ENCODE measurements at regions not wholly inside any gene's neighbourhood (a gene's known extent, or its start where the extent isn't known, plus 50 kb on each side); places are given as distances from the start of the nearest gene placed in this dataset.
"Not testable (repeated sequence)": the region's sequence is repeated elsewhere in the genome, so short reads cannot be mapped to it uniquely, and the experiment has no call there.

DNA sequence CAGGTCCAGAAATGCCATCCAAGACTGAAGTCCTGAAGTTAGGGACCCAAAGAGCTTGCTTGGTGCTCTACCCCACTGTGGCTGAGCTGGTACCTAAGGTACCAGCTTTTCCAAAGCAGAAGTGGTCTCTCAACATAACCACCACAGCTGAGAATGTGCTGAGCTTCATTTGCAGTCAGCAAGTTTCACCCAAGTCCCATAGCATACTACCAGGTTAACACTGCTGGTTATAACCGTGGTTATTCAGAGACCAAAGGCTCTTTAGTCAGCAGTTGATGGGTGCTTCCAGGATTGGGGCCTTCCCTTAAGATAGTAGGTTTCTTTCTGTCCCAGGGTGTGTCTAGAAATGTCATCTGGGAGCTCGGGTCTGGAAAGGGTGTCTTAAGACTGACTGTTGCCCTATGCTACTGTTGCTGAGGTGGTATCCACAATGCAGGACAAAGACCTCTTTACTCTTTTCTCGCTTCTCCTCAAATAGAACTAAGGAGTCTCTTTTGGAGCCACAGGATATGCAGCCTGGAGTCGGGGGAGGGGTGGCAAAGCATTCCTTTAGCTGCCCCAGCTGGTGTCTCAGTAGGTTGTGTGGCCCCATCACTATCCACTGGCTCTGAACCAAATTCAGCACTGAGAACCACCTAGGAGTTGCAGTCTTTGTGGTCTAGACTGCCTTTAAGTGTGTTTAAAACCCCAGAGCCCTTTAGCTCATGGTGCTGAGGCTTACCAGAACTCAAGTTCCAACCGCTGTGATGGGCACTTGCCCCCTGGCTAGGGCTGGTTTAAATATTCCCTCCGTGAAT is 354.9 kb upstream of the SEMA3C start:
- Mint-ChIP-seq H3K36me3 (ENCODE audit: low read depth) (no peaks in the 10 kb centered on the region), H3K27me3 (ENCODE audit: low read depth) (no peaks in the 10 kb centered on the region), H3K9me3 (ENCODE audit: insufficient read depth) (no peaks in the 10 kb centered on the region), H3K4me1 (ENCODE audit: low read depth) (no peaks in the 10 kb centered on the region), H3K4me3 (no peak overlapping the region), H3K27ac (no peak overlapping the region)
- POLR2A ChIA-PET, result no interaction called here
- DNase-seq (no peak), ATAC-seq (no peak)
- CTCF ChIA-PET, result no interaction called here

DNA sequence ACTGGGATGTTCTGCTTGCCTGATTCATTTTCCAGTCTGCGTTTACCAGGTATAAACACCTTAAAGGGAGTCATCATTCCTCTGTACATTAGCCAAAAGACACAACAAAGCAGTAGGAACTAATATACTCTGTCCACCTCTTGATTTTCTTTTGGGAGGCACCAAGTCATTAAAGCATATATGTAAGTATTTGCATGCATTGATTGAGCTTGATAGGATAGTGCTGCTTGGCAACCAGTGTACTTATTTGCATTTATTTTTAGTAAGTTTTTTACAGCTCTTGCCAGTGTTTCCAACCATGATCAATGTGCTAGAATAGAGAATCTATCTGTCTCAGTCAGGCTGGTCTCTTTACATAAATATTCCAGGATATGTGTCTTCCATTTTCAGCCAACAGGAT is 353.3 kb upstream of the SEMA3C start:
- ChIA-PET CTCF (no interaction called here), POLR2A (no interaction called here)
- DNase-seq (no peak), ATAC-seq (no peak)
- H3K27me3 Mint-ChIP-seq (ENCODE audit: low read depth), result no peaks in the 10 kb centered on the region
- no peak overlapping the region for H3K27ac Mint-ChIP-seq
- no peak overlapping the region for H3K4me3 Mint-ChIP-seq
- no peaks in the 10 kb centered on the region for H3K4me1 Mint-ChIP-seq (ENCODE audit: low read depth)
- H3K9me3 Mint-ChIP-seq (ENCODE audit: insufficient read depth), result peaks cover 3% of the 10 kb centered on the region
- no peaks in the 10 kb centered on the region for H3K36me3 Mint-ChIP-seq (ENCODE audit: low read depth)

DNA sequence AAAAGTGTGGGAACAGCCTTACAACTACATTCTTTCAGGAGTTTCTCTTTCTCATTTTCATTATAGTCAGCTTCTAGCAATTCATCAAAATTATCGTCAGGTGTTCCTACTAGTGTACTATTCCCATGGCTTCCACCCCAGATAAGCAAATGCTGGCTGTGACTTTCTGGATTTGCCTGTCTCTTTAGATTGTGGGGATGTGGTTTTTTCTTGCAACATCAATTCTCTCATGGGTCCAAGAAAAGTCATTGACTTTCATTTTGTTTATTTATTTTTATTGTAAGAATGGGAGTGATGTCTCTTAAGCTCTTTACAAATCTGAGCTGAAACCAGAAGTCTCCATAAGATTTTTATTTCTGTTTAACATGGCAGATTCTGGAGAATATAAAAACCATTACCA is 349.7 kb upstream of the SEMA3C start:
- ATAC-seq (no peak), DNase-seq (no peak)

DNA sequence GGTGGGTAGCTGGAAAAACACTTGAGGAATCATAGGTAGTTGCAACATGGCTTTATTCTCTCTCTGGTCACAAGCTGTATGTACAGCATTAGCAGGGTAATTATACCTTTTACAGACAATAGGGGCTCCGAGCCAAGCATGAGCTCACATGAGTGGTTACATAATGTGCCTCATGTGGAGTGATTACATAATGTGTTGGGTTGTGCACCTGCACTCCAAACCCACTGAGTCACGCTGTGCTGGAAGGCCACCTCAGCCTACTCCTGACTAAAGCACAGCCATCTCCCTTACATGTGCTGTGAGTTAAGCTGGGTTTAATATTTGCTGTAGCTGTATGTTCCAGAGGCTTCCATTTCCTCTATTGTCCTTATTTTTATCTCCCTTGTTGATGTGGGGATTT is 348.7 kb upstream of the SEMA3C start:
- Mint-ChIP-seq H3K9me3 (ENCODE audit: insufficient read depth) (peaks cover 4% of the 10 kb centered on the region), H3K4me1 (ENCODE audit: low read depth) (no peaks in the 10 kb centered on the region), H3K27me3 (ENCODE audit: low read depth) (no peaks in the 10 kb centered on the region), H3K36me3 (ENCODE audit: low read depth) (no peaks in the 10 kb centered on the region), H3K4me3 (no peak overlapping the region), H3K27ac (no peak overlapping the region)
- ChIA-PET POLR2A (no interaction called here), CTCF (no interaction called here)
- DNase-seq, result no peak
- no peak for ATAC-seq

More for the DNA sequence above, 349.7 kb upstream of the SEMA3C start:
- Mint-ChIP-seq H3K4me1 (ENCODE audit: low read depth) (no peaks in the 10 kb centered on the region), H3K27me3 (ENCODE audit: low read depth) (no peaks in the 10 kb centered on the region), H3K27ac (no peak overlapping the region), H3K9me3 (ENCODE audit: insufficient read depth) (peaks cover 3% of the 10 kb centered on the region), H3K4me3 (no peak overlapping the region), H3K36me3 (ENCODE audit: low read depth) (no peaks in the 10 kb centered on the region)
- CTCF ChIA-PET, result no interaction called here
- POLR2A ChIA-PET, result no interaction called here

DNA sequence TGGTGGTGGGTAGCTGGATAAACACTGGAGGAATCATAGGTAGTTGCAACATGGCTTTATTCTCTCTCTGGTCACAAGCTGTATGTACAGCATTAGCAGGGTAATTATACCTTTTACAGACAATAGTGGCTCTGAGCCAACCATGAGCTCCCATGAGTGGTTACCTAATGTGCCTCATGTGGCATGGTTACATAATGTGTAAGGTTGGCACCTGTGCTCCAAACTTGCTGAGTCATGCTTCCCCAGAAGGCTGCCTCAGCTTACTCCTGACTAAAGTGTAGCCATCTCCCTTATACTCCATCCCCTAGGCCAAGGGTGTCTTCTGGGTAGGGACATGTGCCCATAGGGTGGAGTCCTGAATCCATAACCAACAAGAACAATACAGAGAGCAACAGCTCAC is 345.3 kb upstream of the SEMA3C start:
- H3K4me1 Mint-ChIP-seq (ENCODE audit: low read depth), result no peaks in the 10 kb centered on the region
- no peak for ATAC-seq
- H3K4me3 Mint-ChIP-seq, result no peak overlapping the region
- H3K36me3 Mint-ChIP-seq (ENCODE audit: low read depth), result no peaks in the 10 kb centered on the region
- no peak overlapping the region for H3K27ac Mint-ChIP-seq
- ChIA-PET CTCF (interaction anchor here (0.7 kb wide), 1 partner anchor 89 kb away, joined by 3 read pairs; no protein-coding TSS in a partner anchor), POLR2A (no interaction called here)
- DNase-seq, result no peak
- H3K27me3 Mint-ChIP-seq (ENCODE audit: low read depth), result no peaks in the 10 kb centered on the region
- peaks cover 12% of the 10 kb centered on the region for H3K9me3 Mint-ChIP-seq (ENCODE audit: insufficient read depth)

DNA sequence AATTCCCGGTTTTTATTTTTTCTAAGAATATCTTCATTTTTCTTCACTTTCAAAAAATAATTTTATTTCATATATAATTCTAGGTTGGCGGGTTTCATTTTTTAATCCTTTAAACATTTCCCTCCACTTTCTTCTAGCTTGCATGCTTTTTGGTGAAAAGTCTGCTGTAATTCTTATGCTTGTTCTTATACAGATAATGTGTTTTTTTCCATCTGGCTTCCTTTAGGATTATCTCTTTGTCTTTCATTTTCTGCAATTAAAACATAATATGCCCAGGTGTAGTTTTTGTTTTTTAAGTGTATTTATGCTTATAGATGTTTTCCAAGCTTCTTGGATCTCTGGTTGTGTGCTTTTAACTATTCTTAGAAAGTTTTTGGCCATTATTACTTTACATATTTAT is 341.3 kb upstream of the SEMA3C start:
- DNase-seq, result no peak
- no peak for ATAC-seq
- no peaks in the 10 kb centered on the region for H3K4me1 Mint-ChIP-seq (ENCODE audit: low read depth)
- CTCF ChIA-PET, result no interaction called here
- no peak overlapping the region for H3K27ac Mint-ChIP-seq
- no peaks in the 10 kb centered on the region for H3K27me3 Mint-ChIP-seq (ENCODE audit: low read depth)
- no peaks in the 10 kb centered on the region for H3K36me3 Mint-ChIP-seq (ENCODE audit: low read depth)
- peaks cover 9% of the 10 kb centered on the region for H3K9me3 Mint-ChIP-seq (ENCODE audit: insufficient read depth)
- H3K4me3 Mint-ChIP-seq, result no peak overlapping the region
- POLR2A ChIA-PET, result no interaction called here

DNA sequence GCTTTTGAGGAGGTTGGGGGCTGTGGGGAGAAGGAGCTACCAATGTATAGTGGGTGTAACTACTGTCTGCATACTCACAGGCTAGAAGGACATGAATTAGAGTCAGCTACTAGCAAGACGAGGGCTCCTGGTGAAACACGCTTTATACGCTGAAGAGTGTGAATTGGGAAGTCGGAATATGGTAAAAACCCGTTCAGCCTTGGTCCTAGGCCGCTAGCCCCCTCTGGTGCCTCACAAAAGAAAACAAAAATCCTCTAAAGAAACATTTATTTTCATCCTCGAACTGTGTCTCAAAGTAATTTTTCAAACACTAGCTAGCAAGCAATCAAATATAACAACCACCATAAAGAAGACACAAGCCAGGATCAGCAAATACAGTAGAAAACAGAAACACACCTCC is 338.1 kb upstream of the SEMA3C start:
- H3K27ac Mint-ChIP-seq, result no peak overlapping the region
- CTCF ChIA-PET, result no interaction called here
- H3K4me1 Mint-ChIP-seq (ENCODE audit: low read depth), result no peaks in the 10 kb centered on the region
- DNase-seq, result no peak
- no peaks in the 10 kb centered on the region for H3K27me3 Mint-ChIP-seq (ENCODE audit: low read depth)
- no peak overlapping the region for H3K4me3 Mint-ChIP-seq
- no peak for ATAC-seq
- H3K9me3 Mint-ChIP-seq (ENCODE audit: insufficient read depth), result peaks cover 4% of the 10 kb centered on the region
- POLR2A ChIA-PET, result no interaction called here
- no peaks in the 10 kb centered on the region for H3K36me3 Mint-ChIP-seq (ENCODE audit: low read depth)

DNA sequence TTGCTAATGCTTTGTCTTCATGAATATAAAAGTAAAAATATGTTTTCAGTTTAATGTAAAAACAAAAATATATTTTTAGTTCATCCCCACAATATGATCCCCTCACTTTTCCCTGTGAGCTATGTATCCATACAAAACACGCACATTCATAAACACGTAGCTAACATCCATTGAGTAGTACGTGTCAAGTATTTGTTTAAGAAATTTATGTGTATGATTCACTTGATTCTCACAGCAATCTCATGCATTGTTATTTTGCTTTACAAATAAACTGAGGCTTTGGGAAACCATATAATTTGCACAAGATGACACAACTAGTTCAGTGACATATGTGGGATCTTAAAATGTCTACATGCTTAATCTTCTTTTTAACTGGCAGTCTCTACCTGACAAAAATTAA is 329.6 kb upstream of the SEMA3C start:
- ATAC-seq (no peak), DNase-seq (no peak)
- ChIA-PET CTCF (no interaction called here), POLR2A (no interaction called here)
- no peaks in the 10 kb centered on the region for H3K27me3 Mint-ChIP-seq (ENCODE audit: low read depth)
- no peak overlapping the region for H3K27ac Mint-ChIP-seq
- H3K4me3 Mint-ChIP-seq, result no peak overlapping the region
- no peaks in the 10 kb centered on the region for H3K36me3 Mint-ChIP-seq (ENCODE audit: low read depth)
- no peaks in the 10 kb centered on the region for H3K9me3 Mint-ChIP-seq (ENCODE audit: insufficient read depth)
- H3K4me1 Mint-ChIP-seq (ENCODE audit: low read depth), result no peaks in the 10 kb centered on the region

DNA sequence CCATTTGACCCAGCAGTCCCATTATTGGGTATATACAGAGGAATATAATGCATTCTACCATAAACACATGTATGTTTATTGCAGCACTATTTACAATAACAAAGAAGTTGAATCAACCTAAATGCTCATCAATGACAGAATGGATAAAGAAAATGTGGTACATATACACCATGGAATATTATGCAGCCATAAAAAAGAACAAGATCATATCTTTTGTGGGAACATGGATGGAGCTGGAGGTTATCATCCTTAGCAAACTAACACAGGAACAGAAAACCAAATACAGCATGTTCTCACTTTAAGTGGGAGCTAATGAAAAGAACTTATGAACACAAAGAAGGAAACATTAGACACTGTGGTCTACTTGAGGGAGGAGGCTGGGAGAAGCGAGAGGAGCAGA is 328.5 kb upstream of the SEMA3C start:
- H3K27ac Mint-ChIP-seq; POLR2A ChIA-PET; H3K4me1 Mint-ChIP-seq (ENCODE audit: low read depth); H3K36me3 Mint-ChIP-seq (ENCODE audit: low read depth); CTCF ChIA-PET; H3K27me3 Mint-ChIP-seq (ENCODE audit: low read depth); DNase-seq; ATAC-seq; H3K9me3 Mint-ChIP-seq (ENCODE audit: insufficient read depth); H3K4me3 Mint-ChIP-seq: not testable (repeated sequence)

DNA sequence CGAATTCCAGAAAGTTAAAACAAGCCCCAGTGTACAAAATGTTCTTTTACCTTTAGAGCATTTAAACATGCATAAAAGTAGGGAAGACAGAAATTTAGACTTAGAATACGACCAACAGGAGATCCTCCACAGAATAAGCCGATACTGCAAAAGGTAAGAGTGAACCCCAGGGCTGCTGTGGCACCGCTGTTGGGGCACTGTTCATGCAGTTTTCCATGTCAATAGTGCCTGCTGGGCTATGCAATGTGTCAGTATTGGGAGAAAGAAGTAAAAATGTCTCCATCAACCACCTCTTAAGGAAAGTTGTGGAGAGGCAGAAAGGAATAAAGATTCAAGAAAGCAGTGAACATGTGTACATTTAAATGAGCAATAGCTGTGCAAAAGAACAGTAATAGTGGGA is 326.5 kb upstream of the SEMA3C start:
- no peaks in the 10 kb centered on the region for H3K36me3 Mint-ChIP-seq (ENCODE audit: low read depth)
- no peak for ATAC-seq
- H3K27ac Mint-ChIP-seq, result no peak overlapping the region
- no peaks in the 10 kb centered on the region for H3K27me3 Mint-ChIP-seq (ENCODE audit: low read depth)
- no peak for DNase-seq
- no peaks in the 10 kb centered on the region for H3K9me3 Mint-ChIP-seq (ENCODE audit: insufficient read depth)
- POLR2A ChIA-PET, result no interaction called here
- CTCF ChIA-PET, result no interaction called here
- no peaks in the 10 kb centered on the region for H3K4me1 Mint-ChIP-seq (ENCODE audit: low read depth)
- no peak overlapping the region for H3K4me3 Mint-ChIP-seq

DNA sequence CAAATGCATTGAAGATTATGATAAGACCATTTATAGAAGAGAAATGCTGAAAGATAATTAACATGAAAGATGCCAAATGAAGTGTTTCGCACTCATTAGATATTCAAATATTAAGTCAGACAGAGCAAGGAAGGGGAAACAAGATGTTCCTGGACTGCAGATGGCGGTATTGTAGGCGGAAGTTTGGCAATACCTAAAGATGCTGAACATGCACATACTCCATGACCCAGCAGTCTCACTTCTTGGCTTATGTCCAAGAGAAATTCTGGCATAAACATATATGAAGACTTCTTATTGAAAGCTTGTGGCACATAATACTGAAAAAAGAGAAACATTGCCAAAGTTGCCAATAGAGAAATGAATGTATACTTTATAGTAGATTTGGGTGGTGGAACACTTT is 325.4 kb upstream of the SEMA3C start:
- Mint-ChIP-seq H3K9me3 (ENCODE audit: insufficient read depth) (no peaks in the 10 kb centered on the region), H3K4me1 (ENCODE audit: low read depth) (no peaks in the 10 kb centered on the region), H3K27me3 (ENCODE audit: low read depth) (no peaks in the 10 kb centered on the region), H3K27ac (no peak overlapping the region), H3K36me3 (ENCODE audit: low read depth) (no peaks in the 10 kb centered on the region), H3K4me3 (no peak overlapping the region)
- DNase-seq, result no peak
- ATAC-seq, result no peak
- POLR2A ChIA-PET, result no interaction called here
- CTCF ChIA-PET, result no interaction called here

DNA sequence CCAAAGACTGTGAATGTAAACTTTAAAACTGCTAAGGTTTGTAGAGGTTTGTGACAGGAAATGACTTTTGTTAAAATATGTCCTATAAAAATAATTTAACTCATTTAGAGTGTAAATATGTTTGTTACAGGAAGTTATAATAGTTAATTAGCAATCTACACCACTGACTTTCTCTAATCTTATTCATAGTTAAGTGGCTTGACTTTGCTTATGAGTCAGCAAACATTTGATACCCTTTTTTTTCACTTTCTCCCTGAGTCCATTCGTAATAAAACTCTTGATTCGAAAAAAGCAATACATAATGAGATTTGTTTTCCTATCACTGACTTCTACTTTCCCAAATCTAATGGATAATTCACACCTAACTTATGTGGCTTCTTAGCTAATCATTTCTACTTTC is 317.7 kb upstream of the SEMA3C start:
- POLR2A ChIA-PET, result no interaction called here

DNA sequence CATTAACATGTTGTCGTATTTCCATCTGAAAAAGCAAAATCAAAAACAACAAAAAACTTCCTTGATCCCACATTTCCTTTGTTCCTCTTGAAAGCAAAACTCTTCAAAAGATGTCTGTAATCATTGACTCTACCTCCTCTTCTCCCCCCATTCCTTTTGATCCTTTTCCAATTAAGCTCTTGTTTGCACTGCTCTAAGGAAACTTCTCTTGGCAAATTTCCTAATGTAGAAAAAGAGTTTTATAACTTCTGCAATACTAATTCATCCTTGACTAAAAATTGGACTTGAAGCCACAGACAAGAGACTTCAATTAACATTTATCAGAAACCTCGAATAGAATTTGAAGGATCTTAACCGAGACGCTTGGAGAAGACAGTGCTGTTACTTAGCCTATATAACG is 317.1 kb upstream of the SEMA3C start:
- no peak for DNase-seq
- no peaks in the 10 kb centered on the region for H3K9me3 Mint-ChIP-seq (ENCODE audit: insufficient read depth)
- no peak for ATAC-seq
- CTCF ChIA-PET, result no interaction called here
- no peaks in the 10 kb centered on the region for H3K4me1 Mint-ChIP-seq (ENCODE audit: low read depth)
- no peak overlapping the region for H3K27ac Mint-ChIP-seq
- POLR2A ChIA-PET, result no interaction called here
- H3K27me3 Mint-ChIP-seq (ENCODE audit: low read depth), result no peaks in the 10 kb centered on the region
- no peaks in the 10 kb centered on the region for H3K36me3 Mint-ChIP-seq (ENCODE audit: low read depth)
- no peak overlapping the region for H3K4me3 Mint-ChIP-seq

More for the DNA sequence above, 317.7 kb upstream of the SEMA3C start:
- H3K36me3 Mint-ChIP-seq (ENCODE audit: low read depth), result no peaks in the 10 kb centered on the region
- CTCF ChIA-PET, result no interaction called here
- H3K27ac Mint-ChIP-seq, result no peak overlapping the region
- H3K4me1 Mint-ChIP-seq (ENCODE audit: low read depth), result no peaks in the 10 kb centered on the region
- H3K27me3 Mint-ChIP-seq (ENCODE audit: low read depth), result no peaks in the 10 kb centered on the region
- H3K9me3 Mint-ChIP-seq (ENCODE audit: insufficient read depth), result no peaks in the 10 kb centered on the region
- H3K4me3 Mint-ChIP-seq, result no peak overlapping the region
- DNase-seq (no peak), ATAC-seq (no peak)

Data from activated CD8-positive, alpha-beta T cell treated with anti-CD3 and anti-CD28 coated beads, Interleukin-2, amount 10 ng/mL, durations not matched to agents 7 days and 5 days (primary cell).